HepG2 (cell line): ENCODE measurements at regions not wholly inside any gene's neighbourhood (a gene's known extent, or its start where the extent isn't known, plus 50 kb on each side); places are given as distances from the start of the nearest gene placed in this dataset.

Source experiments
- ATAC-seq: fragments of 200-7000 bp; cut with Tn5 transposase; 3 replicates; pipeline ENCODE4 v1.9.1; 2020; ENCODE audit warnings: mild to moderate bottlenecking, moderate library complexity
- BruUV-seq: library from RNA; stranded (reverse); fragments of 400-500 nt; replicated peaks from 2 replicates; lab custom pipeline; 2021; lab: Mats Ljungman, UMichigan
- CTCF ChIA-PET: fragments of 300-600 bp; formaldehyde crosslinking; extraction: SDS; loops from one replicate; lab custom pipeline; 2021; ENCODE audit warnings: low total read pairs, inconsistent platforms, low intra/inter-chr PET ratio; lab: Yijun Ruan, JAX
- POLR2A ChIA-PET: fragments of 350-600 bp; sonication (Branson Sonifier 250); formaldehyde crosslinking; loops from one replicate; lab custom pipeline; 2020; ENCODE audit warnings: antibody characterized with exemption, inconsistent platforms; lab: Yijun Ruan, JAX
- DNase-seq: peaks from one replicate; pipeline ENCODE4 v3.0.0-alpha.2; 2015; ENCODE audit warnings: low spot score
- FAIRE-seq: peaks from 3 replicates; lab custom pipeline; 2011; peaks lifted over from hg19 to GRCh38; lab: Jason Lieb, UNC
- H2AFZ ChIP-seq: one replicate; pipeline ENCODE4 v1.6.1; 2011; ENCODE audit warnings: low read length, inconsistent platforms
- H3K27ac ChIP-seq: fragments of 300-600 bp; 3 replicates; pipeline ENCODE4 v1.8.0; 2011; ENCODE audit warnings: mixed run types, mild to moderate bottlenecking, mixed read lengths, low read length, inconsistent platforms; ENCODE audit not compliant: insufficient read depth; ENCODE audit errors: extremely low read length
- H3K27me3 ChIP-seq, 2 experiments: fragments of 200-600 bp in 1 of 2; 2 replicates in 1 of 2; 3 replicates in 1 of 2; pipeline versions ENCODE4 v1.6.0 to v1.8.0; 2011; ENCODE audit warnings: low read length in 2 of 2, mild to moderate bottlenecking in 2 of 2, moderate library complexity in 2 of 2, inconsistent platforms in 1 of 2; ENCODE audit not compliant: insufficient read depth in 2 of 2, control insufficient read depth in 1 of 2
- H3K36me3 ChIP-seq, 2 experiments: fragments of 200-600 bp in 1 of 2; replicated peaks in 1 of 2; 2 replicates in 1 of 2; 3 replicates in 1 of 2; pipeline versions ENCODE4 v1.5.1 to v1.8.0; 2011; ENCODE audit warnings: low read length in 2 of 2, inconsistent platforms in 1 of 2; ENCODE audit not compliant: insufficient read depth in 2 of 2, control insufficient read depth in 1 of 2
- H3K4me1 ChIP-seq: 2 replicates; pipeline ENCODE4 v1.5.1; 2012; ENCODE audit warnings: low read length, inconsistent platforms; ENCODE audit not compliant: insufficient read depth
- H3K4me2 ChIP-seq: 2 replicates; pipeline ENCODE4 v1.6.0; 2011; ENCODE audit warnings: low read depth, low read length, inconsistent platforms
- H3K4me3 ChIP-seq, 3 experiments: fragments of 200-600 bp in 1 of 3; sonication (generic), shearing (Covaris generic) in 1 of 3; replicated peaks in 1 of 3; 2 replicates each; pipeline ENCODE4 v1.5.1; 2011 to 2016; ENCODE audit warnings: low read length in 3 of 3, inconsistent platforms in 2 of 3, low read depth in 2 of 3, mild to moderate bottlenecking in 2 of 3, control low read depth in 1 of 3, mixed read lengths in 1 of 3; ENCODE audit not compliant: insufficient read depth in 1 of 3
- H3K79me2 ChIP-seq: one replicate; pipeline ENCODE4 v1.6.1; 2011; ENCODE audit warnings: low read length, inconsistent platforms; ENCODE audit not compliant: insufficient read depth
- H3K9ac ChIP-seq: 2 replicates; pipeline ENCODE4 v1.6.0; 2011; ENCODE audit warnings: mild to moderate bottlenecking, low read depth, low read length, inconsistent platforms; ENCODE audit not compliant: insufficient read depth
- H3K9me3 ChIP-seq: 2 replicates; pipeline ENCODE4 v1.5.1; 2012; ENCODE audit warnings: mild to moderate bottlenecking, low read length
- H4K20me1 ChIP-seq: 2 replicates; pipeline ENCODE4 v1.6.0; 2011; ENCODE audit warnings: inconsistent platforms, mild to moderate bottlenecking, low read length, moderate library complexity; ENCODE audit not compliant: insufficient read depth
- IKZF5 ChIP-seq: IDR thresholded peaks from 2 replicates; pipeline ENCODE4 v1.6.1; 2018; ENCODE audit warnings: missing genetic modification reagents, mild to moderate bottlenecking, missing compliant biosample characterization
- MEIS1 ChIP-seq: sonication (generic); formaldehyde crosslinking; IDR thresholded peaks from 2 replicates; pipeline ENCODE4 v1.9.0; 2021; ENCODE audit warnings: mild to moderate bottlenecking, missing genetic modification reagents, moderate library complexity, borderline replicate concordance
- PAF1 ChIP-seq: IDR thresholded peaks from 2 replicates; pipeline ENCODE4 v1.6.1; 2016; ENCODE audit warnings: missing genetic modification reagents, missing compliant biosample characterization
- PHF5A ChIP-seq: IDR thresholded peaks from one replicate; pipeline ENCODE4 v1.6.1; 2018; ENCODE audit warnings: low read depth, missing genetic modification reagents; ENCODE audit not compliant: unreplicated experiment
- SPEN ChIP-seq: sonication (generic); formaldehyde crosslinking; IDR thresholded peaks from 2 replicates; pipeline ENCODE4 v1.5.1; 2020; ENCODE audit warnings: low read depth, mild to moderate bottlenecking, missing genetic modification reagents
- ZBTB49 ChIP-seq: sonication (generic); formaldehyde crosslinking; IDR thresholded peaks from 2 replicates; pipeline ENCODE4 v1.4.0; 2020; ENCODE audit warnings: missing genetic modification reagents, borderline replicate concordance
- ZFP36 ChIP-seq: fragments of 150-350 bp; IDR thresholded peaks from 2 replicates; pipeline ENCODE4 v1.6.1; 2018; ENCODE audit warnings: borderline replicate concordance, low read length, low read depth; ENCODE audit not compliant: partially characterized antibody
- ZFP37 ChIP-seq: sonication (generic); formaldehyde crosslinking; IDR thresholded peaks from 2 replicates; pipeline ENCODE4 v1.4.0; 2020; ENCODE audit warnings: missing genetic modification reagents, borderline replicate concordance
- ZNF350 ChIP-seq: sonication (generic); formaldehyde crosslinking; IDR thresholded peaks from 2 replicates; pipeline ENCODE4 v1.4.0; 2020; ENCODE audit warnings: mild to moderate bottlenecking, low read depth, missing genetic modification reagents, borderline replicate concordance
- ZNF431 ChIP-seq: sonication (generic); formaldehyde crosslinking; IDR thresholded peaks from 2 replicates; pipeline ENCODE4 v1.9.0; 2022; ENCODE audit warnings: missing genetic modification reagents, low read depth, mild to moderate bottlenecking, borderline replicate concordance
- ZNF510 ChIP-seq: sonication (generic); formaldehyde crosslinking; IDR thresholded peaks from 2 replicates; pipeline ENCODE4 v1.4.0; 2020; ENCODE audit warnings: low read depth, mild to moderate bottlenecking, missing genetic modification reagents
- ZNF598 ChIP-seq: sonication (generic); formaldehyde crosslinking; IDR thresholded peaks from 2 replicates; pipeline ENCODE4 v1.5.1; 2020; ENCODE audit warnings: mild to moderate bottlenecking, missing genetic modification reagents, borderline replicate concordance
- ZNF766 ChIP-seq: sonication (generic); formaldehyde crosslinking; IDR thresholded peaks from 2 replicates; pipeline ENCODE4 v1.5.0; 2020; ENCODE audit warnings: missing genetic modification reagents, borderline replicate concordance
- ZNF841 ChIP-seq: sonication (generic); formaldehyde crosslinking; IDR thresholded peaks from 2 replicates; pipeline ENCODE4 v1.8.1; 2023; ENCODE audit warnings: missing genetic modification reagents, borderline replicate concordance
- WGBS: methylation state at CpG from one replicate; pipeline ENCODE4 v1.1.6; 2017; ENCODE audit warnings: low lambda C conversion rate; 5-methylcytosine and 5-hydroxymethylcytosine counted together
- in situ Hi-C: cut with HindIII; loops from 2 replicates; pipeline ENCODE4 v1.10.0; 2017; ENCODE audit warnings: low pct_unique_long_range_greater_than_20kb; ENCODE audit not compliant: extremely low pct_ligation_motif_present
- intact Hi-C: fragments of 100-400 bp; cut with micrococcal nuclease; formaldehyde crosslinking; loops from one replicate; pipeline ENCODE4 v1.10.0; 2022; ENCODE audit not compliant: unreplicated experiment
- TF ChIP-seq, protein P1 (sequence below): IDR thresholded peaks from 2 replicates; pipeline ENCODE4 v1.6.1; 2012; ENCODE audit warnings: low read depth, low read length, improper control_type of control experiment
- TF ChIP-seq, protein P2 (sequence below): IDR thresholded peaks from 2 replicates; pipeline ENCODE4 v1.6.1; 2016; ENCODE audit warnings: low read depth, borderline replicate concordance
- TF ChIP-seq, protein P3 (sequence below): sonication (generic); formaldehyde crosslinking; IDR thresholded peaks from 2 replicates; pipeline ENCODE4 v1.9.0; 2021; ENCODE audit warnings: missing genetic modification reagents, mild to moderate bottlenecking, borderline replicate concordance

GRCh38 chr12:131287015-131287937 lies 333.6 kb downstream of the ADGRD1 start:
- no peak for TF ChIP-seq MEIS1 (CRISPR knock-in tag)
- TF ChIP-seq SPEN (CRISPR knock-in tag) = no peak
- TF ChIP-seq ZNF431 (CRISPR knock-in tag) = no peak
- no peak for TF ChIP-seq ZNF766
- TF ChIP-seq ZNF841 = no peak
- TF ChIP-seq ZFP37 (CRISPR knock-in tag) = no peak
- TF ChIP-seq ZFP36 = no peak
- no peak for TF ChIP-seq ZNF350
- TF ChIP-seq, protein P1, sequence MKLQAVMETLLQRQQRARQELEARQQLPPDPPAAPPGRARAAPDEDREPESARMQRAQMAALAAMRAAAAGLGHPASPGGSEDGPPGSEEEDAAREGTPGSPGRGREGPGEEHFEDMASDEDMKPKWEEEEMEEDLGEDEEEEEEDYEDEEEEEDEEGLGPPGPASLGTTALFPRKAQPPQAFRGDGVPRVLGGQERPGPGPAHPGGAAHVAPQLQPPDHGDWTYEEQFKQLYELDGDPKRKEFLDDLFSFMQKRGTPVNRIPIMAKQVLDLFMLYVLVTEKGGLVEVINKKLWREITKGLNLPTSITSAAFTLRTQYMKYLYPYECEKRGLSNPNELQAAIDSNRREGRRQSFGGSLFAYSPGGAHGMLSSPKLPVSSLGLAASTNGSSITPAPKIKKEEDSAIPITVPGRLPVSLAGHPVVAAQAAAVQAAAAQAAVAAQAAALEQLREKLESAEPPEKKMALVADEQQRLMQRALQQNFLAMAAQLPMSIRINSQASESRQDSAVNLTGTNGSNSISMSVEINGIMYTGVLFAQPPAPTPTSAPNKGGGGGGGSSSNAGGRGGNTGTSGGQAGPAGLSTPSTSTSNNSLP = no peak
- TF ChIP-seq ZNF598 (CRISPR knock-in tag) = no peak
- TF ChIP-seq ZNF510 (CRISPR knock-in tag) = no peak
- no peak for TF ChIP-seq PAF1
- no peak for TF ChIP-seq IKZF5 (CRISPR knock-in tag)
- no peak for TF ChIP-seq ZBTB49 (CRISPR knock-in tag)
- TF ChIP-seq, protein P2, sequence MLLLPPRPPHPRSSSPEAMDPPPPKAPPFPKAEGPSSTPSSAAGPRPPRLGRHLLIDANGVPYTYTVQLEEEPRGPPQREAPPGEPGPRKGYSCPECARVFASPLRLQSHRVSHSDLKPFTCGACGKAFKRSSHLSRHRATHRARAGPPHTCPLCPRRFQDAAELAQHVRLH (CRISPR knock-in tag) = no peak
- TF ChIP-seq PHF5A (CRISPR knock-in tag) = no peak
- TF ChIP-seq, protein P3, sequence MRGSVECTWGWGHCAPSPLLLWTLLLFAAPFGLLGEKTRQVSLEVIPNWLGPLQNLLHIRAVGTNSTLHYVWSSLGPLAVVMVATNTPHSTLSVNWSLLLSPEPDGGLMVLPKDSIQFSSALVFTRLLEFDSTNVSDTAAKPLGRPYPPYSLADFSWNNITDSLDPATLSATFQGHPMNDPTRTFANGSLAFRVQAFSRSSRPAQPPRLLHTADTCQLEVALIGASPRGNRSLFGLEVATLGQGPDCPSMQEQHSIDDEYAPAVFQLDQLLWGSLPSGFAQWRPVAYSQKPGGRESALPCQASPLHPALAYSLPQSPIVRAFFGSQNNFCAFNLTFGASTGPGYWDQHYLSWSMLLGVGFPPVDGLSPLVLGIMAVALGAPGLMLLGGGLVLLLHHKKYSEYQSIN (CRISPR knock-in tag) = no peak
- TF ChIP-seq, all 625 proteins: peak for 0
- H3K27me3 ChIP-seq = no peaks in the 10 kb centered on the region; a peak in 2 of 5 replicates
- ChIA-PET POLR2A (no interaction called here), CTCF (no interaction called here)
- H3K4me2 ChIP-seq = no peak overlapping the region
- DNase-seq = no peak
- 16% methylated on average over 14 of the region's 25 CpGs for WGBS
- in situ Hi-C loops (no loop called here), intact Hi-C loops (no loop called here)
- no peak overlapping the region for H3K4me3 ChIP-seq
- no TSS peak for BruUV-seq
- ATAC-seq = no peak
- no peak overlapping the region for H2AFZ ChIP-seq
- no peaks in the 10 kb centered on the region for H3K9me3 ChIP-seq
- no peaks in the 10 kb centered on the region for H4K20me1 ChIP-seq
- no peaks in the 10 kb centered on the region for H3K79me2 ChIP-seq
- no peaks in the 10 kb centered on the region for H3K36me3 ChIP-seq
- FAIRE-seq = no peak
- no peak overlapping the region for H3K9ac ChIP-seq
- no peaks in the 10 kb centered on the region for H3K4me1 ChIP-seq
- no peak overlapping the region for H3K27ac ChIP-seq
